ENCODE measurements at regions not wholly inside any gene's neighbourhood (a gene's known extent, or its start where the extent isn't known, plus 50 kb on each side); places are given as distances from the start of the nearest gene placed in this dataset.

GRCh38 chr16:22681554-22682291 is 132.2 kb upstream of the HS3ST2 start:
- Histone ChIP-seq H3K36me3 (ENCODE audit: control insufficient read depth, insufficient read depth, low read length) (no peaks in the 10 kb centered on the region), H3K27me3 (replicated peaks; ENCODE audit: control insufficient read depth, insufficient read depth, low read length) (no peaks in the 10 kb centered on the region; the same call in none of the 2 replicates), H3K4me3 (replicated peaks; ENCODE audit: low read depth, low read length) (no peak overlapping the region)
- TF ChIP-seq CTCF (IDR thresholded peaks at IDR 0.05; ENCODE audit: insufficient read depth, low read length, poor library complexity, severe bottlenecking): no peak
- no peak for DNase-seq (ENCODE audit: extremely low read depth, insufficient read length)

DNA sequence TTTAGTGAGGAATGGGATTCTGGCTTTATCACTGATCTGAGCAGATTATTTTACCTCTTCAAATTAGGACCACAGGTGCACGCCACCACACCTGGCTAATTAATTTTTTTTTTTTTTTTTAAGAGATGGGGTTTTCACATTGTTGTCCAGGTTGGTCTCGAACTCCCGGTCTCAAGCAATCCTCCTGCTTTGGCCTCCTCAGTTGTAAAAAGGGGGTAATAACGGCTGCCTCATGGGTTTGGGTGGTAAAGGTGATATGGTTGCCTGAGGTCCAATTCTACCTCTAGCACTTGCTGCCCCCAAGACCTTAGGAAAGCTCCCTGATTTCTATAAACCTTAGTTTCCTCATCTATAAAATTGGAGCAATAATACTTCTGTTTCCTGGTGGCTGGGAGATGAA is 130.7 kb upstream of the HS3ST2 start:
- Histone ChIP-seq H3K4me3 (replicated peaks; ENCODE audit: low read depth, low read length) (no peak overlapping the region), H3K36me3 (ENCODE audit: control insufficient read depth, insufficient read depth, low read length) (no peaks in the 10 kb centered on the region), H3K27me3 (replicated peaks; ENCODE audit: control insufficient read depth, insufficient read depth, low read length) (no peaks in the 10 kb centered on the region; the same call in 1 of the 2 replicates)
- no peak for DNase-seq (ENCODE audit: extremely low read depth, insufficient read length)
- TF ChIP-seq CTCF (IDR thresholded peaks at IDR 0.05; ENCODE audit: insufficient read depth, low read length, poor library complexity, severe bottlenecking): no peak

GRCh38 chr16:22683730-22684573 is 130.0 kb upstream of the HS3ST2 start:
- DNase-seq (ENCODE audit: extremely low read depth, insufficient read length): no peak
- no peak for TF ChIP-seq CTCF (IDR thresholded peaks at IDR 0.05; ENCODE audit: insufficient read depth, low read length, poor library complexity, severe bottlenecking)
- Histone ChIP-seq H3K4me3 (replicated peaks; ENCODE audit: low read depth, low read length) (no peak overlapping the region), H3K27me3 (replicated peaks; ENCODE audit: control insufficient read depth, insufficient read depth, low read length) (no peaks in the 10 kb centered on the region; the same call in 1 of the 2 replicates), H3K36me3 (ENCODE audit: control insufficient read depth, insufficient read depth, low read length) (no peaks in the 10 kb centered on the region)

DNA sequence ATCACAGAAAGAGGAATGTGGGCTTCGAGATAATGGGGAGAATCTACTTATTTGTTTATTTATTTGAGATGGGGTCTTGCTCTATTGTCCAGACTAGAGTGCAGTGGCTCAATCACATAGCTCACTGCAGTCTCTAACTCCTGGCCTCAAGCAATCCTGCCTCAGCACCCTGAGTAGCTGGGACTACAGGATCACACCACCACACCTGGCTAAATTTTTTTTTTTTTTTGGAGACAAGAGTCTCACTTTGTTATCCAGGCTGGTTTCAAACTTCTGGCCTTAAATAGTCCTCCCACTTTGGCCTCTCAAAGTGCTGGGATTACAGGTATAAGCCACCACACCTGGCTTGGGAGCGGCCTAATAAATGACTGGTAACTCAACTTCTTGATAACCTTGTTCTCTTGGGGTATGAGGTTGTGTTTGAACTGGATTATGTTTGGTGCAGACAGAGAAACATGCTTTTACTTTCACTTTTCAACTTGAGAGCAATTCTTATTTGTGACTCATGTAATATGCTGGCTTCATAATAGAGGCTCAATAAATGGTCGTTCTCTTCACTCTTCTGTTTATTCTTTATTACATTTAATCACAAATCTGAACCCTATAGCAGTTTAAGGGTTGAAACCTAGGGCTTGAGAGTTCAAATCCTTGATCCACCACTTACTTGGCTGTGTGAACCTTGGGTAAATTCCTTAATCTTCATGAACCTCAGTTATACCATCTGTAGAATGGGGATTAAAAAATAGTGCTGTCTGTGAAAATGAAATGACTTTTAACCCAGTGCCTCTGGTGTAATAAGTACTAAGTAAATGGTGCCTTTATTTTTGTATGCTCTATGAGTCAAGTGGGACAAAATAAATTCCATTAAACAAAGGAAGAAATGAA is 129.1 kb upstream of the HS3ST2 start:
- DNase-seq (ENCODE audit: extremely low read depth, insufficient read length): no peak
- no peak for TF ChIP-seq CTCF (IDR thresholded peaks at IDR 0.05; ENCODE audit: insufficient read depth, low read length, poor library complexity, severe bottlenecking)
- Histone ChIP-seq H3K4me3 (replicated peaks; ENCODE audit: low read depth, low read length) (no peak overlapping the region), H3K36me3 (ENCODE audit: control insufficient read depth, insufficient read depth, low read length) (no peaks in the 10 kb centered on the region), H3K27me3 (replicated peaks; ENCODE audit: control insufficient read depth, insufficient read depth, low read length) (no peaks in the 10 kb centered on the region; the same call in 1 of the 2 replicates)

DNA sequence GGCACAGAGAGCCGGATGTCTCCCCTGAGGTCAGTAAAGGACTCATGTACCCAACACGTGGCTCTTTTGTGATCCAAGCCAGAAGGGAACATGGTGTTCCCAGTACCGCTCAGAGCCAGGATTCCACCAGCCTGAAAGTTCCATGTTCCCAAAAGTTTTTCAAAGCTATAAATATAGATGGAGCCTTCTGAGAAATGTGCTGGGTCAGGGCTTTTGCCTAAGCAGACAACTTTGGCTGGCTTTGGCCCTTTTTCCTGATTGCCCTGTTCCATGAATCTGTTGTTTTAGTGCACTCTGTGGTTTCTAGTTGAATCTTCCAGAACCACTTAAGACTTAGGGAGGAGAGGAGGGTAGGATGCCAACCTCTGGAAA is 128.5 kb upstream of the HS3ST2 start:
- no peak for DNase-seq (ENCODE audit: extremely low read depth, insufficient read length)
- no peaks in the 10 kb centered on the region for H3K36me3 ChIP-seq (ENCODE audit: control insufficient read depth, insufficient read depth, low read length)
- no peak for TF ChIP-seq CTCF (IDR thresholded peaks at IDR 0.05; ENCODE audit: insufficient read depth, low read length, poor library complexity, severe bottlenecking)
- H3K4me3 ChIP-seq (replicated peaks; ENCODE audit: low read depth, low read length): no peak overlapping the region
- H3K27me3 ChIP-seq (replicated peaks; ENCODE audit: control insufficient read depth, insufficient read depth, low read length): no peaks in the 10 kb centered on the region

Data from GM06990 (cell line).